ENCODE measurements at regions not wholly inside any gene's neighbourhood (a gene's known extent, or its start where the extent isn't known, plus 50 kb on each side); places are given as distances from the start of the nearest gene placed in this dataset.

- TF ChIP-seq CTCF (conservative IDR thresholded peaks at IDR 0.05; ENCODE audit: low read depth, low read length) (no peak), EZH2phosphoT487 (IDR thresholded peaks at IDR 0.05; ENCODE audit: borderline replicate concordance, low read length) (no peak)
Observed at GRCh38 chr1:98404866-98405265, 256.7 kb upstream of the SNX7 start.
